Astrocyte (in vitro differentiated cells and primary cell): ENCODE measurements at regions not wholly inside any gene's neighbourhood (a gene's known extent, or its start where the extent isn't known, plus 50 kb on each side); places are given as distances from the start of the nearest gene placed in this dataset.

Source experiments
- DNase-seq: peaks from one replicate; pipeline ENCODE4 v3.0.0-alpha.2; 2010; ENCODE audit warnings: low read depth
- FAIRE-seq: peaks from 2 replicates; lab custom pipeline; 2011; peaks lifted over from hg19 to GRCh38; lab: Jason Lieb, UNC
- H2AFZ ChIP-seq: 2 replicates; pipeline ENCODE4 v1.6.0; 2012; ENCODE audit warnings: low read depth, low read length, inconsistent platforms
- H3K27ac ChIP-seq: 2 replicates; pipeline ENCODE4 v1.5.1; 2011; ENCODE audit warnings: low read depth, low read length, inconsistent platforms
- H3K27me3 ChIP-seq: 2 replicates; pipeline ENCODE4 v1.6.0; 2011; ENCODE audit warnings: low read length, inconsistent platforms; ENCODE audit not compliant: insufficient read depth
- H3K36me3 ChIP-seq: 2 replicates; pipeline ENCODE4 v1.5.1; 2011; ENCODE audit warnings: low read length, inconsistent platforms; ENCODE audit not compliant: insufficient read depth
- H3K4me1 ChIP-seq: 2 replicates; pipeline ENCODE4 v1.5.1; 2011; ENCODE audit warnings: low read length, inconsistent platforms; ENCODE audit not compliant: insufficient read depth
- H3K4me2 ChIP-seq: 2 replicates; pipeline ENCODE4 v1.6.0; 2012; ENCODE audit warnings: low read length, inconsistent platforms
- H3K4me3 ChIP-seq: 2 replicates; pipeline ENCODE4 v1.5.1; 2011; ENCODE audit warnings: low read depth, mild to moderate bottlenecking, low read length, inconsistent platforms; ENCODE audit not compliant: insufficient read depth
- H3K79me2 ChIP-seq: 2 replicates; pipeline ENCODE4 v1.6.0; 2012; ENCODE audit warnings: mild to moderate bottlenecking, low read length, inconsistent platforms; ENCODE audit not compliant: insufficient read depth
- H3K9ac ChIP-seq: 2 replicates; pipeline ENCODE4 v1.6.0; 2012; ENCODE audit warnings: mild to moderate bottlenecking, low read length, inconsistent platforms
- H3K9me3 ChIP-seq: 2 replicates; pipeline ENCODE4 v1.5.1; 2012; ENCODE audit warnings: low read depth, mild to moderate bottlenecking, low read length, inconsistent platforms; ENCODE audit not compliant: insufficient read depth
- H4K20me1 ChIP-seq: 2 replicates; pipeline ENCODE4 v1.6.0; 2012; ENCODE audit warnings: low read length, inconsistent platforms; ENCODE audit not compliant: insufficient read depth
- H3K27ac Mint-ChIP-seq: one replicate; pipeline ENCODE4 v1.8.0; 2021; ENCODE audit warnings: mild to moderate bottlenecking, mixed read lengths; ENCODE audit not compliant: unreplicated experiment
- H3K27me3 Mint-ChIP-seq: one replicate; pipeline ENCODE4 v1.8.0; 2021; ENCODE audit warnings: low read depth, mixed read lengths; ENCODE audit not compliant: unreplicated experiment
- H3K36me3 Mint-ChIP-seq: one replicate; pipeline ENCODE4 v1.8.0; 2021; ENCODE audit warnings: low read depth, mixed read lengths; ENCODE audit not compliant: unreplicated experiment
- H3K4me1 Mint-ChIP-seq: one replicate; pipeline ENCODE4 v1.8.0; 2021; ENCODE audit warnings: low read depth, mixed read lengths; ENCODE audit not compliant: unreplicated experiment
- H3K4me3 Mint-ChIP-seq: one replicate; pipeline ENCODE4 v1.8.0; 2021; ENCODE audit warnings: mild to moderate bottlenecking, moderate library complexity, mixed read lengths; ENCODE audit not compliant: unreplicated experiment
- H3K9me3 Mint-ChIP-seq: one replicate; pipeline ENCODE4 v1.8.0; 2021; ENCODE audit warnings: mild to moderate bottlenecking, mixed read lengths; ENCODE audit not compliant: unreplicated experiment
- EZH2 ChIP-seq: IDR thresholded peaks from 2 replicates; pipeline ENCODE4 v1.6.1; 2012; ENCODE audit warnings: mild to moderate bottlenecking, low read length, inconsistent platforms; ENCODE audit not compliant: insufficient read depth
- TF ChIP-seq, protein P1 (sequence below): IDR thresholded peaks from 2 replicates; pipeline ENCODE4 v1.5.1; 2011; ENCODE audit warnings: low read depth, mild to moderate bottlenecking, inconsistent platforms, low read length, moderate library complexity; ENCODE audit not compliant: insufficient read depth

DNA sequence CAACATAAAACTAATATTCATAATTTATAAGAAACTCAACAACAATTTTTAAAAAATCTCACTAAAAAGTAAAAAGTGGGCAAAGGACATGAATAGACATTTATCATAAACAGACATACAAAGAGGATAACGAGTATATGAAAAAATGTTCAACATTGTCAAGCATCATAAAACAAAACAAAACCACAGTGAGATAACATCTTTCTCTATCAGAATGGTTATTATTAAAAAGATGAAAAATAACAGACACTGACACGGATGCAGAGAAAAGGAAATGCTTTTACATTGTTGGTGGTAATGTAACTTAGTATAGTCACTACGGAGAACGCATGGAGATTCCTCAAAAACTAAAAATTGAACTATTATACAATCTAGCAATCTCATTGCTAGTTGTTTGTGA is 813.0 kb downstream of the LUZP2 start:
- FAIRE-seq (no peak), DNase-seq (no peak)
- Histone ChIP-seq H3K36me3 (no peaks in the 10 kb centered on the region), H3K27me3 (no peaks in the 10 kb centered on the region), H3K79me2 (no peaks in the 10 kb centered on the region), H3K4me3 (no peak overlapping the region), H3K9me3 (peaks cover 7% of the 10 kb centered on the region), H3K27ac (no peak overlapping the region), H3K4me1 (no peaks in the 10 kb centered on the region), H4K20me1 (no peaks in the 10 kb centered on the region), H3K9ac (no peak overlapping the region), H3K4me2 (no peak overlapping the region), H2AFZ (no peak overlapping the region)
- Mint-ChIP-seq H3K9me3 (peaks cover 4% of the 10 kb centered on the region), H3K4me3 (no peak overlapping the region), H3K36me3 (no peaks in the 10 kb centered on the region), H3K4me1 (no peaks in the 10 kb centered on the region), H3K27me3 (no peaks in the 10 kb centered on the region), H3K27ac (no peak overlapping the region)
- TF ChIP-seq EZH2, result no peak
- TF ChIP-seq, protein P1, sequence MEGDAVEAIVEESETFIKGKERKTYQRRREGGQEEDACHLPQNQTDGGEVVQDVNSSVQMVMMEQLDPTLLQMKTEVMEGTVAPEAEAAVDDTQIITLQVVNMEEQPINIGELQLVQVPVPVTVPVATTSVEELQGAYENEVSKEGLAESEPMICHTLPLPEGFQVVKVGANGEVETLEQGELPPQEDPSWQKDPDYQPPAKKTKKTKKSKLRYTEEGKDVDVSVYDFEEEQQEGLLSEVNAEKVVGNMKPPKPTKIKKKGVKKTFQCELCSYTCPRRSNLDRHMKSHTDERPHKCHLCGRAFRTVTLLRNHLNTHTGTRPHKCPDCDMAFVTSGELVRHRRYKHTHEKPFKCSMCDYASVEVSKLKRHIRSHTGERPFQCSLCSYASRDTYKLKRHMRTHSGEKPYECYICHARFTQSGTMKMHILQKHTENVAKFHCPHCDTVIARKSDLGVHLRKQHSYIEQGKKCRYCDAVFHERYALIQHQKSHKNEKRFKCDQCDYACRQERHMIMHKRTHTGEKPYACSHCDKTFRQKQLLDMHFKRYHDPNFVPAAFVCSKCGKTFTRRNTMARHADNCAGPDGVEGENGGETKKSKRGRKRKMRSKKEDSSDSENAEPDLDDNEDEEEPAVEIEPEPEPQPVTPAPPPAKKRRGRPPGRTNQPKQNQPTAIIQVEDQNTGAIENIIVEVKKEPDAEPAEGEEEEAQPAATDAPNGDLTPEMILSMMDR, result no peak

DNA sequence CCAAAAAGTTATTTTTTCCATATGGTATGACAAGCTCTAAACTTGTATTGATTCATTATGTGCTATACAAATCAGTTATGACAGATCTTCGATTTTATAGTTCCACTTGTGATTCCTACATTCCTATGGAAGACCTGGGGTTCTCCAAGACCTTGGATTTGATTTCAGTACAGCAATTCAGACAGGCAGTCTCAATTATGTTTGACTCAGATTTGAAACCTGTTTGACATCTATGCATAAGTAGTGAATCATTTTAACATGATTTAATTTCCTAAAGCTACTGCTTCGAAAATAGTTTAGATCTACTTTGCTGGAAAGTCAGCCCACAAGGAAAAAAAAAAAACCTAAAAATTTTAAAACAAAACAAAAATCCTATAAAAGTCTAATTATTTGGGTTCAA is 820.4 kb downstream of the LUZP2 start:
- Histone ChIP-seq H3K9ac (no peak overlapping the region), H2AFZ (no peak overlapping the region), H3K36me3 (no peaks in the 10 kb centered on the region), H4K20me1 (no peaks in the 10 kb centered on the region), H3K27me3 (no peaks in the 10 kb centered on the region), H3K79me2 (no peaks in the 10 kb centered on the region), H3K9me3 (no peaks in the 10 kb centered on the region), H3K4me1 (no peaks in the 10 kb centered on the region), H3K4me2 (no peak overlapping the region), H3K27ac (no peak overlapping the region), H3K4me3 (no peak overlapping the region)
- Mint-ChIP-seq H3K27ac (no peak overlapping the region), H3K4me1 (peaks cover 3% of the 10 kb centered on the region), H3K27me3 (no peaks in the 10 kb centered on the region), H3K4me3 (no peak overlapping the region), H3K36me3 (no peaks in the 10 kb centered on the region), H3K9me3 (no peaks in the 10 kb centered on the region)
- DNase-seq (no peak), FAIRE-seq (no peak)
- no peak for TF ChIP-seq EZH2
- TF ChIP-seq, protein P1, result no peak

DNA sequence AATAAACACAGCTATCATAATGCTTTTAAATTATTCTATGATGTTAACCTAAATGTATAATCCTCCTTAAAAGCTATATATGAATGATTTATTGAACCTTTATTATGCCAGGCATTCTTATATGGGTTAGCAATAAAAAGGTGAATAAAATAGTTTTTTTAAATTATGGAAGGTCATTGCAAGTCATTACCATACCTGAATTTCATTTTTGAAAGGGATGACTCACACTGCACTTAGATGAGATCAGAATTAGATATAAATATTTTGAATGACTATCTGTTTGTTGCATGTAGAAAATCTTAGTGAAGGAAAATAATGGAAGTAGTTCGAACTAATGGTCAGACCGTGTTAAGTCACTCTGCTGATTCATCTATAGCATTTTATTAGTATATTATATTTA is 822.3 kb downstream of the LUZP2 start:
- no peaks in the 10 kb centered on the region for H3K27me3 Mint-ChIP-seq
- Histone ChIP-seq H3K27ac (no peak overlapping the region), H4K20me1 (no peaks in the 10 kb centered on the region), H2AFZ (no peak overlapping the region), H3K36me3 (no peaks in the 10 kb centered on the region), H3K4me3 (no peak overlapping the region), H3K9ac (no peak overlapping the region), H3K79me2 (no peaks in the 10 kb centered on the region), H3K27me3 (no peaks in the 10 kb centered on the region), H3K4me1 (no peaks in the 10 kb centered on the region), H3K9me3 (no peaks in the 10 kb centered on the region), H3K4me2 (no peak overlapping the region)
- no peak for TF ChIP-seq EZH2
- TF ChIP-seq, protein P1, result no peak
- no peak overlapping the region for H3K27ac Mint-ChIP-seq
- FAIRE-seq (no peak), DNase-seq (no peak)
- no peak overlapping the region for H3K4me3 Mint-ChIP-seq
- H3K9me3 Mint-ChIP-seq, result no peaks in the 10 kb centered on the region
- H3K36me3 Mint-ChIP-seq, result no peaks in the 10 kb centered on the region
- peaks cover 3% of the 10 kb centered on the region for H3K4me1 Mint-ChIP-seq
